Activated T-helper 1 cell treated with anti-CD3 and anti-CD28 coated beads, Interleukin-12 subunit alpha, Interleukin-12 subunit beta, Interleukin-2, Interleukin-4 antibody, amounts not matched to agents 30 ng/mL and 10 ng/mL and 1 ng/mL, durations not matched to agents 14 hours and 24 hours and 36 hours (primary cell): ENCODE measurements at regions not wholly inside any gene's neighbourhood (a gene's known extent, or its start where the extent isn't known, plus 50 kb on each side); places are given as distances from the start of the nearest gene placed in this dataset.
"Not testable (repeated sequence)": the region's sequence is repeated elsewhere in the genome, so short reads cannot be mapped to it uniquely, and the experiment has no call there.

Experiments
- DNase-seq: peaks from one replicate; pipeline ENCODE4 v3.0.0; 2021; ENCODE audit warnings: low spot score
- H3K27ac Mint-ChIP-seq: one replicate; pipeline ENCODE4 v1.8.0; 2021; ENCODE audit warnings: mild to moderate bottlenecking, mixed read lengths
- H3K27me3 Mint-ChIP-seq: one replicate; pipeline ENCODE4 v1.8.0; 2022; ENCODE audit warnings: mild to moderate bottlenecking, moderate library complexity, mixed read lengths; ENCODE audit not compliant: insufficient read depth
- H3K36me3 Mint-ChIP-seq: one replicate; pipeline ENCODE4 v1.8.0; 2021; ENCODE audit warnings: low read depth, mixed read lengths
- H3K4me1 Mint-ChIP-seq: one replicate; pipeline ENCODE4 v1.8.0; 2021; ENCODE audit warnings: low read depth, mixed read lengths
- H3K4me3 Mint-ChIP-seq: one replicate; pipeline ENCODE4 v1.8.0; 2021; ENCODE audit warnings: mild to moderate bottlenecking, moderate library complexity, mixed read lengths
- H3K9me3 Mint-ChIP-seq: one replicate; pipeline ENCODE4 v1.8.0; 2021; ENCODE audit warnings: mixed read lengths
- intact Hi-C: fragments of 100-400 bp; cut with micrococcal nuclease; formaldehyde crosslinking; loops from one replicate; pipeline ENCODE4 v1.15.1; 2024

GRCh38 chr6:170223718-170224693 lies 66.9 kb downstream of the DLL1 start:
- Mint-ChIP-seq H3K36me3 (no peaks in the 10 kb centered on the region), H3K4me3 (no peak overlapping the region), H3K27ac (no peak overlapping the region), H3K9me3 (no peaks in the 10 kb centered on the region), H3K4me1 (no peaks in the 10 kb centered on the region), H3K27me3 (no peaks in the 10 kb centered on the region)
- no peak for DNase-seq
- intact Hi-C loops: no loop called here

DNA sequence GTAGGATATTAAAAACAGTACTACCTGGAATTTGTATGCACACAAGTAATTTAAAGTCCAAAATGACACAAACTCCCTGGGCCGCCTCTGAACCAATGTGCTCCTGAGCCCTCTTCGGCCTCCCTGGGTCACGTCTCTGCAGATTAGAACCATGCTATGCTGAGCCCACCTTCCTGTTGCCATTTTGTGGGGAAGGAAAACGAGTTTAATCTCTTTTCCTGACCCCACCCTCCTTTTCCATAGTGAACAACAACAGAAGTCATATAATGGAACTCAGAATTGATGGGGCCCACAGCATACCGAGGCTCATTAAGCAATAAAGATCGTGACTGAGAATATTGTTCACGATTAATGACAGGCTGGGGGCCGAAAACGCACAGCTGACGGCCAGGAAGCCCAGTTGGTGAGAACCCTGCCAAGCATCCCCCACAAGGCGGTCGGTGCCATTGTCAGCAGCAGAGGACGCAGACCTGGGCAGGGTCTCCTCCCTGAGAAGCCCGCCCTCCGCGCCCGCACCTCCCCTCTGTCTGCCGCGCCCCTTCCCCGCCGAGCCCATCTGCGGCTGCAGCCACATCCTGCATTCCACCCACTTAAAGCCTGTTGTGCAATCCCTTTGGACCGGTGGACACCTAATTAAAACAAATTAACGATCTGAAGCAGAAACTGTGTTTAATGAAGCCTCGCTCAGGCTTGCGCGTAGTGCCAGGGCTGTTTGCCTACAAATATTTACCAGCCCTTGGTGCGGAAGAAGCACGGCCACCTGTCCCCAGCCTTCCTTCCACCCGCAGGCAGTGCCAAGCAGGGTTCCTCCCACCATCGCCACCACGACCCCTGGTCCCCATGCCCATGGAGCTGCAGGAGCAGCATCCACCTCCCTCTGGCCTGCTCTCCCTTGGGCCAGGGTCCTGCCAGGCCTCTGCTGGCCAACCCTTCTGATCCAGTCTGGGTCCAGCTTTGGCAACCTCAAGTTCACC lies 68.1 kb downstream of the DLL1 start:
- intact Hi-C loops: no loop called here
- Mint-ChIP-seq H3K36me3 (no peaks in the 10 kb centered on the region), H3K27ac (peak overlapping the region; percentile 34), H3K4me1 (no peaks in the 10 kb centered on the region), H3K27me3 (no peaks in the 10 kb centered on the region), H3K4me3 (no peak overlapping the region), H3K9me3 (no peaks in the 10 kb centered on the region)
- no peak for DNase-seq

DNA sequence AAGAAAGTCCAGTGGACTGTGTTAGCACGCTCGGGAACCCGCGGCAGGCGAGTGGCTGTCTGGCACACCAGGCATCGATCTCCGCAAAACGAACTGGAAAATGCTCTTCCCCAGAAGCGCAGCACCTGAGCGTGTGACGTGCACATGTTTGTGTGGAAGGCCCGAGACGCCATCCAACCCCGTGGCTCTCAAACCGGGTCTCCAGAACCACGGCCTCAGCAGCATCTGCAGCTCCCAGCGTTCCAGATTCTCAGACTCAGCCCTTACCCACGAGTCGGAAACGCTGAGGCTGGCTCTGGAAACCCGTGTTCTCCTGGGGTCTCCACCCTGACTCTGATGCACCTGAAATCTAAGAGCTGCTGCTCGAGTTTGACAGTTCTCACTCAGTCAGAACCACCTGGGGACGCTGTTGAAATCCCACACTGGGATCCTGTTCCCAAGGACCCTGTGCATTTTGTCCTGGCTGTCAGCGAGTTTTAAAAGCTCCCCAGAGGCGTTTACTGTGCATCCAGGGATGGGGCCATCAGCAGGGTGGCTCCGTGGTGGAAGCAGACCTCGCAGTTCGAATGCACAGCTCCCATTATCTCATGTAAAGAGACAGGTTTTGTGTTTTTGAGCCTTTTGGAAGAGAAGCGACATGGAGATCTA lies 69.0 kb downstream of the DLL1 start:
- H3K9me3 Mint-ChIP-seq: no peaks in the 10 kb centered on the region

DNA sequence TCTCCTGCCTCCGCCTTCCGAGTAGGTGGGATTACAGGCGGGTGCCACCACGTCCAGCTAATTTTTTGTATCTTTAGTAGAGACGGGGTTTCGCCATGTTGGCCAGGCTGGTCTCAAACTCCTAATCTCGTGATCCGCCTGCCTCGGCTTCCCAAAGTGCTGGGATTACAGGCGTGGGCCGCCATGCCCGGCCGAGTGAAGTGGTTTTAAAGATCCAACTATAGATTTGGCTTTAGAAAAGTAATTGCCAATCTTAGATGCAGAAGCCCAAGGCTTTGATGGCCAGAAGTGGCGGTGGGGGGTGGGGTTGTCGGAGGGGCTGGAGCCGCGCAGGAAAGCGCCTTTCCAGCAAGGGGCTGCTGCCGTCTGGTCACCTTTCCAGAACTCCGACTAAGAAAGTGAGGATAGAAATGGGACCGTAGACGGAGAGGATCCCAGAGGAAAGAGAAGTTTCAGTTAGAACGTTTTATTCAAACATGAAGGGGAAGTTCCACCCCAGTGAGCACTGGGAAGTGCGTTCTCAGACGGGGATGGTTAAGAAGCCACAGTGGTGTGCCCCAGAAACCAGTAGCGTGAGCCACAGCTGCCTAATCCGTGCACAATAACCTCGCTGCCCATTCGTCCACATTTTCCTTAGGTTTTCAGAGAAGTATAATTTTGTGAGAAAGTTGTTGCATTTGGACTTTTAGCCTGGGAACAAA lies 69.7 kb downstream of the DLL1 start:
- Mint-ChIP-seq H3K9me3 (no peaks in the 10 kb centered on the region), H3K27me3 (no peaks in the 10 kb centered on the region), H3K4me1 (no peaks in the 10 kb centered on the region), H3K36me3 (no peaks in the 10 kb centered on the region), H3K27ac (no peak overlapping the region), H3K4me3 (no peak overlapping the region)
- intact Hi-C loops: no loop called here
- no peak for DNase-seq

More for the DNA sequence above, 69.0 kb downstream of the DLL1 start:
- H3K36me3 Mint-ChIP-seq: no peaks in the 10 kb centered on the region
- no peak for DNase-seq
- intact Hi-C loops: no loop called here
- no peaks in the 10 kb centered on the region for H3K27me3 Mint-ChIP-seq
- no peaks in the 10 kb centered on the region for H3K4me1 Mint-ChIP-seq
- H3K27ac Mint-ChIP-seq: no peak overlapping the region
- no peak overlapping the region for H3K4me3 Mint-ChIP-seq

DNA sequence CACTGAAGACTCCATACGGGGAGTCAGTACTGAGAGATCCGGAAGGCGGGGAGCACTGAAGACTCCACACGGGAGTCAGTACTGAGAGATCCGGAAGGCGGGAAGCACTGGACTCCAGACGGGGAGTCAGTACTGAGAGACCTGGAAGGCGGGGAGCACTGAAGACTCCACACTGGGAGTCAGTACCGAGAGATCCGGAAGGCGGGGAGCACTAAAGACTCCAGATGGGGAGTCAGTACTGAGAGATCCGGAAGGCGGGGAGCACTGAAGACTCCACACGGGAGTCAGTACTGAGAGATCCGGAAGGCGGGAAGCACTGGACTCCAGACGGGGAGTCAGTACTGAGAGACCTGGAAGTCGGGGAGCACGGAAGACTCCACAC lies 77.2 kb downstream of the DLL1 start:
- intact Hi-C loops, H3K27me3 Mint-ChIP-seq, H3K27ac Mint-ChIP-seq, H3K36me3 Mint-ChIP-seq, H3K4me1 Mint-ChIP-seq, H3K9me3 Mint-ChIP-seq, DNase-seq, H3K4me3 Mint-ChIP-seq: not testable (repeated sequence)

DNA sequence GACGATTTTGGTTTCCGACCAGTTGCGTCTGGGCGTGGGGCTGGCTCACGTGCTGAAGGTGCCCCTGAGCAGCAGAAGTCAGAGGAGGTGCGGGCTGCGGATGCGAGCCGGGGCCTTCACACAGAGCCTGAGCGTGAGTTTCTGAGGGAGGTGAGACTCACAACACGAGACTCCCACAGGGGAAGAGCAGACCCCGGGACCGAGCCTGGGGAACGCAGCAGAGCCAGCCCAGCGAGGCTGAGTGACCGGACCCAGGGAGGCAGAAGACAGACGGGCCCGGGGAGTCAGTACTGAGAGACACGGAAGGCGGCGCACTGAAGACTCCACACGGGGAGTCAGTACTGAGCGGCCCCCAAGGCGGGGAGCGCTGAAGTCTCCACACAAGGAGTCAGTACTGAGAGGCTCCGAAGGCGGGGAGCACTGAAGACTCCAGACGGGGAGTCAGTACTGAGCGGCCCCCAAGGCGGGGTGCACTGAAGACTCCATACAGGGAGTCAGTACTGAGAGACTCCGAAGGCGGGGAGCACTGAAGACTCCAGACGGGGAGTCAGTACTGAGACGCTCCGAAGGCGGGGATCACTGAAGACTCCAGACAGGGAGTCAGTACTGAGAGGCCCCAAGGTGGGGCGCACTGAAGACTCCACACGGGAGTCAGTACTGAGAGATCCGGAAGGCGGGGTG lies 77.8 kb downstream of the DLL1 start:
- H3K36me3 Mint-ChIP-seq: no peaks in the 10 kb centered on the region
- DNase-seq: no peak
- no peaks in the 10 kb centered on the region for H3K27me3 Mint-ChIP-seq
- intact Hi-C loops: no loop called here
- H3K27ac Mint-ChIP-seq: no peak overlapping the region
- no peaks in the 10 kb centered on the region for H3K4me1 Mint-ChIP-seq
- H3K9me3 Mint-ChIP-seq: peaks cover 6% of the 10 kb centered on the region
- no peak overlapping the region for H3K4me3 Mint-ChIP-seq

GRCh38 chr6:170212051-170212756 lies 78.7 kb downstream of the DLL1 start:
- no peak for DNase-seq
- no peaks in the 10 kb centered on the region for H3K27me3 Mint-ChIP-seq
- H3K36me3 Mint-ChIP-seq: no peaks in the 10 kb centered on the region
- H3K27ac Mint-ChIP-seq: no peak overlapping the region
- H3K4me3 Mint-ChIP-seq: no peak overlapping the region
- no peaks in the 10 kb centered on the region for H3K4me1 Mint-ChIP-seq
- intact Hi-C loops: no loop called here
- peaks cover 6% of the 10 kb centered on the region for H3K9me3 Mint-ChIP-seq

DNA sequence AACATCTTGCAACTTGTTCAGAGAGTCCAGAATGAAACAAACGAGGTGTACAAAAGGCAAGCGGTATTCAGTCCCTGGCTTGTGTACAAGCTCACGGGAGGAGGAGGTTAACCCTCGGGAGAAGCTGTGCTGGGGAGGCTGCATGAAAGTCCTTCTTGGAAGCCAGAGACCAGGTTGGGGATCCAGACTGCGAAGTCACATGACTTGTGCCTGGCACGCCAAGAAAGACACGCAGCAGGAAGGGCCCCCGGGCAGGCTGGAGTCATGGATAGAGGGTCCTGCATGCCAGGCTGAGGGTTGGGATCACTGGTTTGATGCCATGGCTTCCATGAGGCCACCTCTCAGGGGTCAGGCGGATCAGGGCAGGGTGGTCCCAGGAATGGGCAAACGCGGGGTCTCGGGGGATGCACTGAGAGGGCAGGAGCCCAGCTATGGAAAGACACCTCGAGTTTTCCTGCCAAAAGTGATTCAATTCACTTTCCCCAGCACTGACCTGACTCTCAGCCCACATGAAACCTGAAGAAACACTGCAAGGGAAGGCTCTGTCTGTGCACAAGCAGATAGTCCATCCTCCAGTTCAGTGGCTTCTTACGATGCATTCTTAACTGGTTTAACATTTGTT lies 79.4 kb downstream of the DLL1 start:
- Mint-ChIP-seq H3K27me3 (no peaks in the 10 kb centered on the region), H3K36me3 (no peaks in the 10 kb centered on the region)
- DNase-seq: no peak

GRCh38 chr6:170210651-170211403 lies 80.1 kb downstream of the DLL1 start:
- peaks cover 13% of the 10 kb centered on the region for H3K9me3 Mint-ChIP-seq
- no peak overlapping the region for H3K27ac Mint-ChIP-seq
- no peaks in the 10 kb centered on the region for H3K36me3 Mint-ChIP-seq
- H3K27me3 Mint-ChIP-seq: no peaks in the 10 kb centered on the region
- H3K4me1 Mint-ChIP-seq: no peaks in the 10 kb centered on the region
- DNase-seq: no peak
- intact Hi-C loops: no loop called here
- no peak overlapping the region for H3K4me3 Mint-ChIP-seq

More for the DNA sequence above, 79.4 kb downstream of the DLL1 start:
- Mint-ChIP-seq H3K9me3 (peaks cover 6% of the 10 kb centered on the region), H3K27ac (no peak overlapping the region), H3K4me1 (no peaks in the 10 kb centered on the region), H3K4me3 (no peak overlapping the region)
- intact Hi-C loops: no loop called here

DNA sequence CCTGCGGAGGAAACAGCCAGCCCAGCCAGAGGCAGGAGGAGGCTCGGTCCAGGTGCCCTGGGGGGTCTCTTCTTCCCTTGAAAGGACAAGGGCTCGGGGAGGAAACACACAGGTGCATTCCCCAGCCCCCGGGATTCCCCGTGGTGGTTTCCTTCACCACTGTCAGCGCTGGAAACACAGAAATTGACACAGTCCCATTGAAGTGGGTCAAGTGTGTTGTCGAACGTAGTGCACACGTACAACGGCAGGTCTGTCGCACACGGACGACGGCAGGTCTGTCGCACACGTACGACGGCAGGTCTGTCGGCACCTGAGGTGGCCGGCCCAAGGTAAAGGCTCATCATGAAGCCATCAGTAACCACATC lies 80.9 kb downstream of the DLL1 start:
- Mint-ChIP-seq H3K27ac (no peak overlapping the region), H3K4me3 (no peak overlapping the region), H3K36me3 (no peaks in the 10 kb centered on the region), H3K4me1 (no peaks in the 10 kb centered on the region), H3K9me3 (peaks cover 21% of the 10 kb centered on the region), H3K27me3 (no peaks in the 10 kb centered on the region)
- intact Hi-C loops: no loop called here
- DNase-seq: no peak
